Astrocyte (in vitro differentiated cells and primary cell): ENCODE measurements at regions not wholly inside any gene's neighbourhood (a gene's known extent, or its start where the extent isn't known, plus 50 kb on each side); places are given as distances from the start of the nearest gene placed in this dataset.

Experiments used
- DNase-seq: peaks from one replicate; pipeline ENCODE4 v3.0.0-alpha.2; 2010; ENCODE audit warnings: low read depth
- FAIRE-seq: peaks from 2 replicates; lab custom pipeline; 2011; peaks lifted over from hg19 to GRCh38; lab: Jason Lieb, UNC
- H2AFZ ChIP-seq: 2 replicates; pipeline ENCODE4 v1.6.0; 2012; ENCODE audit warnings: low read depth, low read length, inconsistent platforms
- H3K27ac ChIP-seq: 2 replicates; pipeline ENCODE4 v1.5.1; 2011; ENCODE audit warnings: low read depth, low read length, inconsistent platforms
- H3K27me3 ChIP-seq: 2 replicates; pipeline ENCODE4 v1.6.0; 2011; ENCODE audit warnings: low read length, inconsistent platforms; ENCODE audit not compliant: insufficient read depth
- H3K36me3 ChIP-seq: 2 replicates; pipeline ENCODE4 v1.5.1; 2011; ENCODE audit warnings: low read length, inconsistent platforms; ENCODE audit not compliant: insufficient read depth
- H3K4me1 ChIP-seq: 2 replicates; pipeline ENCODE4 v1.5.1; 2011; ENCODE audit warnings: low read length, inconsistent platforms; ENCODE audit not compliant: insufficient read depth
- H3K4me2 ChIP-seq: 2 replicates; pipeline ENCODE4 v1.6.0; 2012; ENCODE audit warnings: low read length, inconsistent platforms
- H3K4me3 ChIP-seq: 2 replicates; pipeline ENCODE4 v1.5.1; 2011; ENCODE audit warnings: low read depth, mild to moderate bottlenecking, low read length, inconsistent platforms; ENCODE audit not compliant: insufficient read depth
- H3K79me2 ChIP-seq: 2 replicates; pipeline ENCODE4 v1.6.0; 2012; ENCODE audit warnings: mild to moderate bottlenecking, low read length, inconsistent platforms; ENCODE audit not compliant: insufficient read depth
- H3K9ac ChIP-seq: 2 replicates; pipeline ENCODE4 v1.6.0; 2012; ENCODE audit warnings: mild to moderate bottlenecking, low read length, inconsistent platforms
- H3K9me3 ChIP-seq: 2 replicates; pipeline ENCODE4 v1.5.1; 2012; ENCODE audit warnings: low read depth, mild to moderate bottlenecking, low read length, inconsistent platforms; ENCODE audit not compliant: insufficient read depth
- H4K20me1 ChIP-seq: 2 replicates; pipeline ENCODE4 v1.6.0; 2012; ENCODE audit warnings: low read length, inconsistent platforms; ENCODE audit not compliant: insufficient read depth
- H3K27ac Mint-ChIP-seq: one replicate; pipeline ENCODE4 v1.8.0; 2021; ENCODE audit warnings: mild to moderate bottlenecking, mixed read lengths; ENCODE audit not compliant: unreplicated experiment
- H3K27me3 Mint-ChIP-seq: one replicate; pipeline ENCODE4 v1.8.0; 2021; ENCODE audit warnings: low read depth, mixed read lengths; ENCODE audit not compliant: unreplicated experiment
- H3K36me3 Mint-ChIP-seq: one replicate; pipeline ENCODE4 v1.8.0; 2021; ENCODE audit warnings: low read depth, mixed read lengths; ENCODE audit not compliant: unreplicated experiment
- H3K4me1 Mint-ChIP-seq: one replicate; pipeline ENCODE4 v1.8.0; 2021; ENCODE audit warnings: low read depth, mixed read lengths; ENCODE audit not compliant: unreplicated experiment
- H3K4me3 Mint-ChIP-seq: one replicate; pipeline ENCODE4 v1.8.0; 2021; ENCODE audit warnings: mild to moderate bottlenecking, moderate library complexity, mixed read lengths; ENCODE audit not compliant: unreplicated experiment
- H3K9me3 Mint-ChIP-seq: one replicate; pipeline ENCODE4 v1.8.0; 2021; ENCODE audit warnings: mild to moderate bottlenecking, mixed read lengths; ENCODE audit not compliant: unreplicated experiment
- EZH2 ChIP-seq: IDR thresholded peaks from 2 replicates; pipeline ENCODE4 v1.6.1; 2012; ENCODE audit warnings: mild to moderate bottlenecking, low read length, inconsistent platforms; ENCODE audit not compliant: insufficient read depth
- TF ChIP-seq, protein P1 (sequence below): IDR thresholded peaks from 2 replicates; pipeline ENCODE4 v1.5.1; 2011; ENCODE audit warnings: low read depth, mild to moderate bottlenecking, inconsistent platforms, low read length, moderate library complexity; ENCODE audit not compliant: insufficient read depth

DNA sequence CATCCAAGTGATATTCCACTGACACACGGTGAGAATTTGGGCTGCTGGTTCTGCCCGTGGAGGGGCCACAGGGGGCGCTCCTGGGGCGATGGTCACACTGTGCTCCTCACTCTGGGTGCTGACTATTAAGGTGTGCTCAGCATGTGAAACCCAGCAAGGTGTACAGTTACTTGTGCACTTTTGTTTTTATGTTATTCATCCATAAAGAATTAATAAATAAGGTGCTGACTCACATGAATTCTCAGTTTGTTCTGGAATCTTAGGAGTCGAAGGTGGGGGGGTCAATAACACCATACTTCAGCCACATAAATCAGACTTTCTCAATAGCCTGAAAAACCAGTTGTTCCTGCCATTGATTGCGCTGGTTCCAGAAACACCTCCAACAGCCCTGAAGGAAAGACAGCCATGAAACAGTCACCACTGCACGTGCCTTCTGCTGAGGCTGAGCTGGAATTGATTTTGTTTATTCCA lies 53.5 kb upstream of the SPATA12 start:
- Histone ChIP-seq H3K9me3 (no peaks in the 10 kb centered on the region), H3K27me3 (no peaks in the 10 kb centered on the region), H3K4me3 (no peak overlapping the region), H2AFZ (peak overlapping the region; percentile 31), H4K20me1 (no peaks in the 10 kb centered on the region), H3K9ac (peak overlapping the region; percentile 69), H3K4me1 (peaks cover 22% of the 10 kb centered on the region), H3K36me3 (no peaks in the 10 kb centered on the region), H3K27ac (peak overlapping the region; percentile 75), H3K79me2 (no peaks in the 10 kb centered on the region), H3K4me2 (peak overlapping the region; percentile 82)
- TF ChIP-seq, protein P1, sequence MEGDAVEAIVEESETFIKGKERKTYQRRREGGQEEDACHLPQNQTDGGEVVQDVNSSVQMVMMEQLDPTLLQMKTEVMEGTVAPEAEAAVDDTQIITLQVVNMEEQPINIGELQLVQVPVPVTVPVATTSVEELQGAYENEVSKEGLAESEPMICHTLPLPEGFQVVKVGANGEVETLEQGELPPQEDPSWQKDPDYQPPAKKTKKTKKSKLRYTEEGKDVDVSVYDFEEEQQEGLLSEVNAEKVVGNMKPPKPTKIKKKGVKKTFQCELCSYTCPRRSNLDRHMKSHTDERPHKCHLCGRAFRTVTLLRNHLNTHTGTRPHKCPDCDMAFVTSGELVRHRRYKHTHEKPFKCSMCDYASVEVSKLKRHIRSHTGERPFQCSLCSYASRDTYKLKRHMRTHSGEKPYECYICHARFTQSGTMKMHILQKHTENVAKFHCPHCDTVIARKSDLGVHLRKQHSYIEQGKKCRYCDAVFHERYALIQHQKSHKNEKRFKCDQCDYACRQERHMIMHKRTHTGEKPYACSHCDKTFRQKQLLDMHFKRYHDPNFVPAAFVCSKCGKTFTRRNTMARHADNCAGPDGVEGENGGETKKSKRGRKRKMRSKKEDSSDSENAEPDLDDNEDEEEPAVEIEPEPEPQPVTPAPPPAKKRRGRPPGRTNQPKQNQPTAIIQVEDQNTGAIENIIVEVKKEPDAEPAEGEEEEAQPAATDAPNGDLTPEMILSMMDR = peak; percentile 8
- no peak for TF ChIP-seq EZH2
- peaks cover 8% of the 10 kb centered on the region for H3K36me3 Mint-ChIP-seq
- DNase-seq (peak; percentile 38), FAIRE-seq (no peak)
- H3K27me3 Mint-ChIP-seq = no peaks in the 10 kb centered on the region
- H3K4me3 Mint-ChIP-seq = no peak overlapping the region
- H3K27ac Mint-ChIP-seq = peak overlapping the region; percentile 94
- peaks cover 19% of the 10 kb centered on the region for H3K4me1 Mint-ChIP-seq
- no peaks in the 10 kb centered on the region for H3K9me3 Mint-ChIP-seq

DNA sequence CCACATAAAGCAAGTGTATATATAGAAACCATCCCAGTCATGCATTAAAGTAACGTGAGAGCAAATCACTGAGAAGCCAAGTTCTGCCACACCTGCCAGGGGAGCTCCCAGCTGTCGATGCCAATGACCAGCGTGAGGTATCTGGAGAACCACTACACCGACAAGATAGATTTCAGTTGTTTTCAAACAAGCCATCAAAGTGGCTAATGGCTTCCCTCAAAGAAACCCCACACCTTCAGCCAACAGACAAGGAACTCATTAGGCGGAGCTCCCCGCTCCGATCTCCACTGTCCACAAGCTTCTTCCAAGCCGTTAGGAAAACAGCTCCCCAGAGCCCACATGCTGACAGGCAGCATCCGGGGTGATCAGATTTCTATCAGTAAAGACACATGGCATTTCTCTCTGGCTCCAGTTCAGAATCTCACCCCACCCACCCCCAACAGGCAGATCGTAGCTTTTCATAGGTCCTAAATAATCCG lies 54.2 kb upstream of the SPATA12 start:
- DNase-seq (no peak), FAIRE-seq (no peak)
- Histone ChIP-seq H4K20me1 (no peaks in the 10 kb centered on the region), H3K4me1 (peaks cover 22% of the 10 kb centered on the region), H3K27me3 (no peaks in the 10 kb centered on the region), H3K27ac (no peak overlapping the region), H3K4me2 (no peak overlapping the region), H3K4me3 (no peak overlapping the region), H3K79me2 (no peaks in the 10 kb centered on the region), H3K36me3 (no peaks in the 10 kb centered on the region), H3K9me3 (no peaks in the 10 kb centered on the region), H2AFZ (no peak overlapping the region), H3K9ac (no peak overlapping the region)
- H3K4me1 Mint-ChIP-seq = peaks cover 19% of the 10 kb centered on the region
- H3K4me3 Mint-ChIP-seq = no peak overlapping the region
- no peak overlapping the region for H3K27ac Mint-ChIP-seq
- no peak for TF ChIP-seq EZH2
- TF ChIP-seq, protein P1 = no peak
- peaks cover 8% of the 10 kb centered on the region for H3K36me3 Mint-ChIP-seq
- H3K27me3 Mint-ChIP-seq = no peaks in the 10 kb centered on the region
- H3K9me3 Mint-ChIP-seq = no peaks in the 10 kb centered on the region

DNA sequence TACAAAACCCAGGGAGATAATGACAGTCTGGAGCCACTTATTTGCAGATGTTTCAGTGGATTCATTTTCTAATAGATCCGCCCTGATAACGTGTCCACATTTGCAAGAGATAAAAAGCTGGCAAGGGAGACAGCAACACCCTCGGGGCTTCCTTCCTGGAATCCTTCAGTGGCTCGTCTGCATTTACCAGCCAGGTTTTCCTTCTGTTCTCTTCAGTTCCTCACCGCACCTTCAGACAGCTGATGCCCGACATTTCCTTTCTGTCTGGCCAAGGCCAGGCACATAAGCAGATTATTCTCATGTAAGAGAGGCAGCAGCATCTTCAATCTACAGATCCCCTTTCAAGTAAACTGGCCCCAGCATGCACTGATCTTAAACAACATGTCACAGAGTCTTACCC lies 56.2 kb upstream of the SPATA12 start:
- H3K36me3 ChIP-seq = no peaks in the 10 kb centered on the region
- Mint-ChIP-seq H3K27ac (no peak overlapping the region), H3K4me3 (no peak overlapping the region), H3K27me3 (no peaks in the 10 kb centered on the region), H3K4me1 (peaks cover 19% of the 10 kb centered on the region), H3K36me3 (peaks cover 5% of the 10 kb centered on the region), H3K9me3 (no peaks in the 10 kb centered on the region)
- TF ChIP-seq EZH2 = no peak
- TF ChIP-seq, protein P1 = no peak
- FAIRE-seq = no peak
- DNase-seq = no peak
- no peaks in the 10 kb centered on the region for H3K79me2 ChIP-seq
- no peak overlapping the region for H3K9ac ChIP-seq
- H3K9me3 ChIP-seq = no peaks in the 10 kb centered on the region
- H3K4me1 ChIP-seq = peaks cover 22% of the 10 kb centered on the region
- H4K20me1 ChIP-seq = no peaks in the 10 kb centered on the region
- H2AFZ ChIP-seq = no peak overlapping the region
- no peak overlapping the region for H3K4me2 ChIP-seq
- H3K4me3 ChIP-seq = no peak overlapping the region
- H3K27me3 ChIP-seq = no peaks in the 10 kb centered on the region
- no peak overlapping the region for H3K27ac ChIP-seq
